Fibroblast of lung (primary cell): ENCODE measurements at regions not wholly inside any gene's neighbourhood (a gene's known extent, or its start where the extent isn't known, plus 50 kb on each side); places are given as distances from the start of the nearest gene placed in this dataset.

ENCODE experiments used
- DNase-seq, 2 donors: peaks; one replicate each; pipeline versions ENCODE4 v3.0.0 to v3.0.0-alpha.2; 2010; ENCODE audit warnings: low read depth in 2 of 2
- H2AFZ ChIP-seq: 2 replicates; pipeline ENCODE4 v1.5.1; 2012; ENCODE audit warnings: low read length, control low read depth, inconsistent platforms
- H3K27ac ChIP-seq: 2 replicates; pipeline ENCODE4 v1.5.1; 2011; ENCODE audit warnings: low read length, control low read depth; ENCODE audit not compliant: insufficient read depth
- H3K27me3 ChIP-seq: 2 replicates; pipeline ENCODE4 v1.5.1; 2011; ENCODE audit warnings: mild to moderate bottlenecking, low read length; ENCODE audit not compliant: control insufficient read depth, insufficient read depth
- H3K36me3 ChIP-seq: 2 replicates; pipeline ENCODE4 v1.5.1; 2011; ENCODE audit warnings: low read length; ENCODE audit not compliant: control insufficient read depth, insufficient read depth
- H3K4me1 ChIP-seq: 2 replicates; pipeline ENCODE4 v1.5.1; 2011; ENCODE audit warnings: low read length; ENCODE audit not compliant: control insufficient read depth, insufficient read depth; ENCODE audit errors: extremely low read depth
- H3K4me2 ChIP-seq: 2 replicates; pipeline ENCODE4 v1.5.1; 2011; ENCODE audit warnings: low read length, control low read depth; ENCODE audit not compliant: insufficient read depth; ENCODE audit errors: extremely low read depth
- H3K4me3 ChIP-seq, 4 experiments: fragments of 200-600 bp in 1 of 4; sonication (generic) in 1 of 4; replicated peaks in 1 of 4; 2 replicates each; pipeline ENCODE4 v1.5.1; 2011 to 2016; ENCODE audit warnings: low read length in 4 of 4, low read depth in 3 of 4, mild to moderate bottlenecking in 3 of 4, control low read depth in 2 of 4, inconsistent platforms in 1 of 4, mixed read lengths in 1 of 4; ENCODE audit not compliant: insufficient read depth in 1 of 4; ENCODE audit errors: control extremely low read depth in 1 of 4
- H3K79me2 ChIP-seq: 2 replicates; pipeline ENCODE4 v1.5.1; 2012; ENCODE audit warnings: mild to moderate bottlenecking, low read length, inconsistent platforms; ENCODE audit not compliant: control insufficient read depth, insufficient read depth
- H3K9ac ChIP-seq: 2 replicates; pipeline ENCODE4 v1.5.1; 2011; ENCODE audit warnings: mild to moderate bottlenecking, low read length, control low read depth; ENCODE audit not compliant: insufficient read depth
- H3K9me3 ChIP-seq: 2 replicates; pipeline ENCODE4 v1.5.1; 2012; ENCODE audit warnings: low read depth, low read length; ENCODE audit not compliant: control insufficient read depth, insufficient read depth
- H4K20me1 ChIP-seq: 2 replicates; pipeline ENCODE4 v1.5.1; 2011; ENCODE audit warnings: low read length; ENCODE audit not compliant: control insufficient read depth, insufficient read depth; ENCODE audit errors: extremely low read depth
- EZH2 ChIP-seq: IDR thresholded peaks from 2 replicates; pipeline ENCODE4 v1.5.1; 2012; ENCODE audit warnings: low read length, control low read depth, mild to moderate bottlenecking; ENCODE audit errors: missing control alignments
- TF ChIP-seq, protein P1 (sequence below), 2 donors: IDR thresholded peaks in 1 of 2; conservative IDR thresholded peaks in 1 of 2; 1 replicate in 1 of 2; 2 replicates in 1 of 2; pipeline ENCODE4 v1.5.1; 2011 to 2012; ENCODE audit warnings: low read length in 2 of 2, control low read depth in 1 of 2, inconsistent platforms in 1 of 2, low read depth in 1 of 2, mild to moderate bottlenecking in 1 of 2

GRCh38 chr3:165359005-165359404, 162.8 kb upstream of the SLITRK3 start:
- H3K4me2 ChIP-seq = no peak overlapping the region
- H3K4me1 ChIP-seq = no peaks in the 10 kb centered on the region
- H2AFZ ChIP-seq = no peak overlapping the region
- no peak for DNase-seq
- H3K9ac ChIP-seq = no peak overlapping the region
- TF ChIP-seq, protein P1, sequence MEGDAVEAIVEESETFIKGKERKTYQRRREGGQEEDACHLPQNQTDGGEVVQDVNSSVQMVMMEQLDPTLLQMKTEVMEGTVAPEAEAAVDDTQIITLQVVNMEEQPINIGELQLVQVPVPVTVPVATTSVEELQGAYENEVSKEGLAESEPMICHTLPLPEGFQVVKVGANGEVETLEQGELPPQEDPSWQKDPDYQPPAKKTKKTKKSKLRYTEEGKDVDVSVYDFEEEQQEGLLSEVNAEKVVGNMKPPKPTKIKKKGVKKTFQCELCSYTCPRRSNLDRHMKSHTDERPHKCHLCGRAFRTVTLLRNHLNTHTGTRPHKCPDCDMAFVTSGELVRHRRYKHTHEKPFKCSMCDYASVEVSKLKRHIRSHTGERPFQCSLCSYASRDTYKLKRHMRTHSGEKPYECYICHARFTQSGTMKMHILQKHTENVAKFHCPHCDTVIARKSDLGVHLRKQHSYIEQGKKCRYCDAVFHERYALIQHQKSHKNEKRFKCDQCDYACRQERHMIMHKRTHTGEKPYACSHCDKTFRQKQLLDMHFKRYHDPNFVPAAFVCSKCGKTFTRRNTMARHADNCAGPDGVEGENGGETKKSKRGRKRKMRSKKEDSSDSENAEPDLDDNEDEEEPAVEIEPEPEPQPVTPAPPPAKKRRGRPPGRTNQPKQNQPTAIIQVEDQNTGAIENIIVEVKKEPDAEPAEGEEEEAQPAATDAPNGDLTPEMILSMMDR (conservative IDR thresholded peaks at IDR 0.05 in 1 of 2, IDR thresholded peaks at IDR 0.05 in 1 of 2; ENCODE audit: low read depth in 1 of 2, low read length in 2 of 2) = no peak
- TF ChIP-seq EZH2 = no peak
- no peaks in the 10 kb centered on the region for H3K36me3 ChIP-seq
- no peak overlapping the region for H3K27ac ChIP-seq
- no peaks in the 10 kb centered on the region for H3K9me3 ChIP-seq
- no peaks in the 10 kb centered on the region for H4K20me1 ChIP-seq
- H3K27me3 ChIP-seq = no peaks in the 10 kb centered on the region
- H3K79me2 ChIP-seq = no peaks in the 10 kb centered on the region
- no peak overlapping the region for H3K4me3 ChIP-seq

DNA sequence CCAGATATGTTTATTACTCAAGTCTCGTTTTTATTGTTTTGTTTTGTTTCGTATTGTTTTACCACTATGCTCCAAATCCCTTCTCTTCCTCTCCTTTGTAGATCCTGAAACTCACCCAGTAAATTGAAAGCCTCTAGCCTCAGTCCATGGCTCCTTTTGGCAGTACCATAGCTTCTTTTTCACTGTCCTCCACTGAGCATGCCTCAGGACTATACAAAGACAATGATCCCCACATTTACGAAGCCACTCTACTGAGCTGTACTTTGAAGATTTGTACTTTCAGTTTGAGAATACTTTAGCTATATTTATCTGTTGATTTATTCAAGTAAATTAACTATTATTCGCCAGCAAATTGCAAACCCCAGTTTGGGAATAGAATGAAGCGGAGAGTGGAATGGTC, 159.1 kb upstream of the SLITRK3 start:
- Histone ChIP-seq H3K79me2 (no peaks in the 10 kb centered on the region), H3K4me3 (no peak overlapping the region), H3K9ac (no peak overlapping the region), H4K20me1 (no peaks in the 10 kb centered on the region), H3K36me3 (no peaks in the 10 kb centered on the region), H3K4me1 (no peaks in the 10 kb centered on the region), H3K4me2 (no peak overlapping the region), H3K9me3 (no peaks in the 10 kb centered on the region), H2AFZ (no peak overlapping the region), H3K27ac (no peak overlapping the region), H3K27me3 (no peaks in the 10 kb centered on the region)
- TF ChIP-seq, protein P1 (conservative IDR thresholded peaks at IDR 0.05 in 1 of 2, IDR thresholded peaks at IDR 0.05 in 1 of 2; ENCODE audit: low read depth in 1 of 2, low read length in 2 of 2) = no peak
- TF ChIP-seq EZH2 = no peak
- no peak for DNase-seq

DNA sequence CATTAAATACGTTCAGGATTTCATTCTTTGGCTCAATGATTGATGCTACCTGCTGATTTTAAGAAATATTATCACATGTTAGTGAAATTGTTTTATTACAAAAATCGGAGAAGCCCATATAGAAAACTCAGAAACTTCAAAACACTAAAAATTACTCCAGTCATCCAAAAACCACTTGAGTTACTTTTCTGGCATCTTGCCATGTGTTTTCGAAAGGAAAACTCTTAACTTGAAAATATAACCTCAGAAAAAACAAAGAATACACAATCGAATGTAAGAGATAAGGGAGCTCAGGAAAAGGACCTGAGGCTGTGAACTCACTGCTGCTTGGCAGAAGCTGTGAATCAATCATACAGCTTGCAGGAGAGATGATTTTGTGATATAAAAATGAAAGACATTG, 151.3 kb upstream of the SLITRK3 start:
- no peaks in the 10 kb centered on the region for H3K4me1 ChIP-seq
- peak in 1 of 2 donors; percentile 23 for DNase-seq
- TF ChIP-seq, protein P1 (conservative IDR thresholded peaks at IDR 0.05 in 1 of 2, IDR thresholded peaks at IDR 0.05 in 1 of 2; ENCODE audit: low read depth in 1 of 2, low read length in 2 of 2) = no peak
- TF ChIP-seq EZH2 = no peak
- no peak overlapping the region for H3K9ac ChIP-seq
- H2AFZ ChIP-seq = no peak overlapping the region
- no peaks in the 10 kb centered on the region for H3K27me3 ChIP-seq
- H3K4me3 ChIP-seq = no peak overlapping the region
- no peak overlapping the region for H3K27ac ChIP-seq
- no peaks in the 10 kb centered on the region for H3K36me3 ChIP-seq
- no peaks in the 10 kb centered on the region for H3K79me2 ChIP-seq
- no peak overlapping the region for H3K4me2 ChIP-seq
- H4K20me1 ChIP-seq = no peaks in the 10 kb centered on the region
- H3K9me3 ChIP-seq = no peaks in the 10 kb centered on the region
